ENCODE measurements at regions not wholly inside any gene's neighbourhood (a gene's known extent, or its start where the extent isn't known, plus 50 kb on each side); places are given as distances from the start of the nearest gene placed in this dataset.

DNA sequence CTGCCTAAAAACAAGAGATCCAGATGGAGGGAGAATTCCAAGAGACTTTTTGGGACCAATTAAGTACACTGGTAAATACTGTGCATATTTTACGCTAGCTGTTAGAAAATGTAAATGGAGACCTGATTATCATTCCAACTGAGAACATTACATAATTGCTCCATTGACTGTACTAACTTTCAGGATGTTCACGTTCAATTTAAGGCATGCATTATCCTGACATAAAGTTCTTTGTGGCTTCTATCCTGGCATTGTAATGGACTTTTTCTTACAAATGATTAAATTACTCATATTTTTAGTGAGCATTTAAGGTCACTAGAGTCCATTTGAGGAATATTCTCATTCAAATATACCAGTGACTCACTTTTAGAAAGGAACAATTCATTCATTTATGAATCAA, 883.3 kb upstream of the TMPRSS15 start:
- intact Hi-C loops (cut with micrococcal nuclease; ENCODE audit: unreplicated experiment) (no loop called here), in situ Hi-C loops (cut with HindIII; ENCODE audit: low pct_unique_long_range_greater_than_20kb, low sequenced_read_pairs) (no loop called here)
- Histone ChIP-seq H3K36me3 (ENCODE audit: control insufficient read depth, insufficient read depth, low read length) (no peaks in the 10 kb centered on the region), H3K4me1 (ENCODE audit: control insufficient read depth, insufficient read depth, low read length) (no peaks in the 10 kb centered on the region), H3K27me3 (ENCODE audit: control insufficient read depth, insufficient read depth, low read length) (no peaks in the 10 kb centered on the region), H3K27ac (ENCODE audit: low read length) (no peak overlapping the region), H3K9me3 (ENCODE audit: control insufficient read depth, insufficient read depth, low read depth, low read length) (no peaks in the 10 kb centered on the region), H3K4me3 (ENCODE audit: low read depth in 2 of 2, low read length in 2 of 2) (no peak overlapping the region)
- CTCF ChIA-PET = no interaction called here
- TF ChIP-seq, protein P1, sequence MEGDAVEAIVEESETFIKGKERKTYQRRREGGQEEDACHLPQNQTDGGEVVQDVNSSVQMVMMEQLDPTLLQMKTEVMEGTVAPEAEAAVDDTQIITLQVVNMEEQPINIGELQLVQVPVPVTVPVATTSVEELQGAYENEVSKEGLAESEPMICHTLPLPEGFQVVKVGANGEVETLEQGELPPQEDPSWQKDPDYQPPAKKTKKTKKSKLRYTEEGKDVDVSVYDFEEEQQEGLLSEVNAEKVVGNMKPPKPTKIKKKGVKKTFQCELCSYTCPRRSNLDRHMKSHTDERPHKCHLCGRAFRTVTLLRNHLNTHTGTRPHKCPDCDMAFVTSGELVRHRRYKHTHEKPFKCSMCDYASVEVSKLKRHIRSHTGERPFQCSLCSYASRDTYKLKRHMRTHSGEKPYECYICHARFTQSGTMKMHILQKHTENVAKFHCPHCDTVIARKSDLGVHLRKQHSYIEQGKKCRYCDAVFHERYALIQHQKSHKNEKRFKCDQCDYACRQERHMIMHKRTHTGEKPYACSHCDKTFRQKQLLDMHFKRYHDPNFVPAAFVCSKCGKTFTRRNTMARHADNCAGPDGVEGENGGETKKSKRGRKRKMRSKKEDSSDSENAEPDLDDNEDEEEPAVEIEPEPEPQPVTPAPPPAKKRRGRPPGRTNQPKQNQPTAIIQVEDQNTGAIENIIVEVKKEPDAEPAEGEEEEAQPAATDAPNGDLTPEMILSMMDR (IDR thresholded peaks at IDR 0.05) = no peak
- TF ChIP-seq POLR2AphosphoS5 (IDR thresholded peaks at IDR 0.05; ENCODE audit: low read depth, low read length) (no peak), TCF7L2 (IDR thresholded peaks at IDR 0.05; ENCODE audit: low read depth, low read length) (no peak), SIN3A (IDR thresholded peaks at IDR 0.05; ENCODE audit: borderline replicate concordance, insufficient read depth, low read depth, low read length) (no peak)
- TF ChIP-seq, protein P2, sequence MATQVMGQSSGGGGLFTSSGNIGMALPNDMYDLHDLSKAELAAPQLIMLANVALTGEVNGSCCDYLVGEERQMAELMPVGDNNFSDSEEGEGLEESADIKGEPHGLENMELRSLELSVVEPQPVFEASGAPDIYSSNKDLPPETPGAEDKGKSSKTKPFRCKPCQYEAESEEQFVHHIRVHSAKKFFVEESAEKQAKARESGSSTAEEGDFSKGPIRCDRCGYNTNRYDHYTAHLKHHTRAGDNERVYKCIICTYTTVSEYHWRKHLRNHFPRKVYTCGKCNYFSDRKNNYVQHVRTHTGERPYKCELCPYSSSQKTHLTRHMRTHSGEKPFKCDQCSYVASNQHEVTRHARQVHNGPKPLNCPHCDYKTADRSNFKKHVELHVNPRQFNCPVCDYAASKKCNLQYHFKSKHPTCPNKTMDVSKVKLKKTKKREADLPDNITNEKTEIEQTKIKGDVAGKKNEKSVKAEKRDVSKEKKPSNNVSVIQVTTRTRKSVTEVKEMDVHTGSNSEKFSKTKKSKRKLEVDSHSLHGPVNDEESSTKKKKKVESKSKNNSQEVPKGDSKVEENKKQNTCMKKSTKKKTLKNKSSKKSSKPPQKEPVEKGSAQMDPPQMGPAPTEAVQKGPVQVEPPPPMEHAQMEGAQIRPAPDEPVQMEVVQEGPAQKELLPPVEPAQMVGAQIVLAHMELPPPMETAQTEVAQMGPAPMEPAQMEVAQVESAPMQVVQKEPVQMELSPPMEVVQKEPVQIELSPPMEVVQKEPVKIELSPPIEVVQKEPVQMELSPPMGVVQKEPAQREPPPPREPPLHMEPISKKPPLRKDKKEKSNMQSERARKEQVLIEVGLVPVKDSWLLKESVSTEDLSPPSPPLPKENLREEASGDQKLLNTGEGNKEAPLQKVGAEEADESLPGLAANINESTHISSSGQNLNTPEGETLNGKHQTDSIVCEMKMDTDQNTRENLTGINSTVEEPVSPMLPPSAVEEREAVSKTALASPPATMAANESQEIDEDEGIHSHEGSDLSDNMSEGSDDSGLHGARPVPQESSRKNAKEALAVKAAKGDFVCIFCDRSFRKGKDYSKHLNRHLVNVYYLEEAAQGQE (IDR thresholded peaks at IDR 0.05; ENCODE audit: insufficient read depth in 1 of 2, low read depth in 2 of 2, low read length in 1 of 2) = no peak
- no TSS peak for BruUV-seq (replicated peaks)
- no peak for ATAC-seq
- DNase-seq (ENCODE audit: low read depth, low spot score) = no peak
- POLR2A ChIA-PET = no interaction called here

DNA sequence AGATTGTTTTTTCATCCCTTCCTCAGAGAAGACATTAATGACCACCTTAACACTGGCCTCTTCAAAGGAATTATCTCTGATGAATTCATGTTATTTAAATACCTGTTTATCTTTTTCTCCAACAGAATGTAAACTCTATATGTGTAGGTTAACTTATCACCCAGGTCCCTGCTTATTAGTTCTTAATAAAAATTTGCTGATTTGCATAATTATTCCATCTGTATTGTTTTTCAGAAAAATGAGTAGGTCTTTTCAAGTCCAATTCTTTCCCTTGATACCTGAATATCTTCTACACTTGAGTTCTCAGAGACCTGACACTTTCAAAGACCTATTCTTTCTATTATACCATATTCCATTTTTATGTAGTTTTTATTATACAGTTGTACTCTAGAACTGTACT, 886.7 kb upstream of the TMPRSS15 start:
- DNase-seq (ENCODE audit: low read depth, low spot score) (no peak), ATAC-seq (no peak)
- H3K36me3 ChIP-seq (ENCODE audit: control insufficient read depth, insufficient read depth, low read length) = no peaks in the 10 kb centered on the region
- ChIA-PET POLR2A (no interaction called here), CTCF (no interaction called here)
- no peak overlapping the region for H3K4me3 ChIP-seq (ENCODE audit: low read depth in 2 of 2, low read length in 2 of 2)
- intact Hi-C loops (cut with micrococcal nuclease; ENCODE audit: unreplicated experiment) = no loop called here
- H3K27ac ChIP-seq (ENCODE audit: low read length) = no peak overlapping the region
- TF ChIP-seq POLR2AphosphoS5 (IDR thresholded peaks at IDR 0.05; ENCODE audit: low read depth, low read length) = no peak
- TF ChIP-seq, protein P1 (IDR thresholded peaks at IDR 0.05) = no peak
- TF ChIP-seq TCF7L2 (IDR thresholded peaks at IDR 0.05; ENCODE audit: low read depth, low read length) = no peak
- TF ChIP-seq SIN3A (IDR thresholded peaks at IDR 0.05; ENCODE audit: borderline replicate concordance, insufficient read depth, low read depth, low read length) = no peak
- TF ChIP-seq, protein P2 (IDR thresholded peaks at IDR 0.05; ENCODE audit: insufficient read depth in 1 of 2, low read depth in 2 of 2, low read length in 1 of 2) = no peak
- BruUV-seq (replicated peaks) = no TSS peak
- H3K9me3 ChIP-seq (ENCODE audit: control insufficient read depth, insufficient read depth, low read depth, low read length) = no peaks in the 10 kb centered on the region
- in situ Hi-C loops (cut with HindIII; ENCODE audit: low pct_unique_long_range_greater_than_20kb, low sequenced_read_pairs) = no loop called here
- H3K4me1 ChIP-seq (ENCODE audit: control insufficient read depth, insufficient read depth, low read length) = no peaks in the 10 kb centered on the region
- H3K27me3 ChIP-seq (ENCODE audit: control insufficient read depth, insufficient read depth, low read length) = no peaks in the 10 kb centered on the region
